Naive thymus-derived CD4-positive, alpha-beta T cell (primary cell): ENCODE measurements at regions not wholly inside any gene's neighbourhood (a gene's known extent, or its start where the extent isn't known, plus 50 kb on each side); places are given as distances from the start of the nearest gene placed in this dataset.

Source experiments
- ATAC-seq: fragments of 150-1000 bp; cut with Tn5 transposase; 2 replicates; pipeline ENCODE4 v1.10.0; 2021; ENCODE audit warnings: mild to moderate bottlenecking, moderate library complexity
- CTCF ChIA-PET: fragments of 350-600 bp; sonication (Branson Sonifier 250); formaldehyde crosslinking; loops from one replicate; lab custom pipeline; 2021; ENCODE audit warnings: antibody characterized with exemption; lab: Charles Lee
- POLR2A ChIA-PET: fragments of 350-600 bp; sonication (Branson Sonifier 250); formaldehyde crosslinking; loops from one replicate; lab custom pipeline; 2021; ENCODE audit warnings: antibody characterized with exemption, inconsistent platforms; lab: Charles Lee
- DNase-seq, 9 donors: peaks; one replicate each; pipeline versions ENCODE4 v3.0.0 to v3.0.0-alpha.2; 2020 to 2022; ENCODE audit warnings: mixed read lengths in 1 of 9
- H3K27ac ChIP-seq: one replicate; pipeline ENCODE4 v1.7.0; 2013; ENCODE audit warnings: mild to moderate bottlenecking, low read depth, low read length, moderate library complexity
- H3K27me3 ChIP-seq, 2 donors: one replicate each; pipeline ENCODE4 v1.7.0; 2013; ENCODE audit warnings: low read length in 2 of 2, mild to moderate bottlenecking in 2 of 2, moderate library complexity in 2 of 2; ENCODE audit not compliant: control insufficient read depth in 2 of 2, insufficient read depth in 2 of 2
- H3K36me3 ChIP-seq, 3 experiments: 1 replicate in 2 of 3; 2 replicates in 1 of 3; pipeline ENCODE4 v1.7.0; 2013; ENCODE audit warnings: low read length in 3 of 3, mild to moderate bottlenecking in 3 of 3, moderate library complexity in 1 of 3; ENCODE audit not compliant: insufficient read depth in 3 of 3, control insufficient read depth in 2 of 3
- H3K4me1 ChIP-seq, 2 donors: one replicate each; pipeline ENCODE4 v1.7.0; 2013; ENCODE audit warnings: low read length in 2 of 2, mild to moderate bottlenecking in 2 of 2, moderate library complexity in 1 of 2; ENCODE audit not compliant: control insufficient read depth in 2 of 2, insufficient read depth in 2 of 2
- H3K4me3 ChIP-seq: 2 replicates; pipeline ENCODE4 v1.7.0; 2013; ENCODE audit warnings: mild to moderate bottlenecking, low read length
- H3K9me3 ChIP-seq, 3 experiments: 1 replicate in 2 of 3; 2 replicates in 1 of 3; pipeline ENCODE4 v1.7.0; 2013; ENCODE audit warnings: low read length in 3 of 3; ENCODE audit not compliant: control insufficient read depth in 2 of 3
- H3K27ac Mint-ChIP-seq, 9 donors: one replicate each; pipeline ENCODE4 v1.8.0; 2020 to 2022; ENCODE audit warnings: mixed read lengths in 9 of 9, mild to moderate bottlenecking in 8 of 9, moderate library complexity in 5 of 9, inconsistent platforms in 2 of 9
- H3K27me3 Mint-ChIP-seq, 5 donors: one replicate each; pipeline ENCODE4 v1.8.0; 2021 to 2022; ENCODE audit warnings: mixed read lengths in 5 of 5, mild to moderate bottlenecking in 1 of 5
- H3K36me3 Mint-ChIP-seq, 5 donors: one replicate each; pipeline ENCODE4 v1.8.0; 2020 to 2022; ENCODE audit warnings: mixed read lengths in 5 of 5, mild to moderate bottlenecking in 3 of 5, inconsistent platforms in 1 of 5
- H3K4me1 Mint-ChIP-seq, 7 donors: one replicate each; pipeline ENCODE4 v1.8.0; 2020 to 2022; ENCODE audit warnings: mixed read lengths in 7 of 7, mild to moderate bottlenecking in 3 of 7, inconsistent platforms in 1 of 7
- H3K4me3 Mint-ChIP-seq, 10 donors: one replicate each; pipeline ENCODE4 v1.8.0; 2020 to 2022; ENCODE audit warnings: mild to moderate bottlenecking in 10 of 10, mixed read lengths in 10 of 10, moderate library complexity in 6 of 10, inconsistent platforms in 2 of 10
- H3K9me3 Mint-ChIP-seq, 11 donors: one replicate each; pipeline ENCODE4 v1.8.0; 2020 to 2022; ENCODE audit warnings: mixed read lengths in 11 of 11, mild to moderate bottlenecking in 4 of 11, inconsistent platforms in 1 of 11, moderate library complexity in 1 of 11
- intact Hi-C, 2 donors: fragments of 100-400 bp; cut with micrococcal nuclease; formaldehyde crosslinking; loops; one replicate each; pipeline ENCODE4 v1.15.1; 2023

- H3K9me3 ChIP-seq, result no peaks in the 10 kb centered on the region
- Mint-ChIP-seq H3K27ac (no peak overlapping the region), H3K4me1 (no peaks in the 10 kb centered on the region), H3K9me3 (peaks cover 0 to 10% (median 4%) of the 10 kb centered on the region in 11 donors), H3K27me3 (no peaks in the 10 kb centered on the region), H3K36me3 (no peaks in the 10 kb centered on the region), H3K4me3 (no peak overlapping the region)
- DNase-seq, result no peak
- no peak overlapping the region for H3K4me3 ChIP-seq
- ATAC-seq, result no peak
- POLR2A ChIA-PET, result no interaction called here
- no peaks in the 10 kb centered on the region for H3K36me3 ChIP-seq
- H3K27ac ChIP-seq, result no peak overlapping the region
- CTCF ChIA-PET, result no interaction called here
- intact Hi-C loops, result no loop called here
- no peaks in the 10 kb centered on the region for H3K27me3 ChIP-seq
- H3K4me1 ChIP-seq, result no peaks in the 10 kb centered on the region
Observed at GRCh38 chr17:52957411-52957810, 798.9 kb upstream of the CA10 start.

- no peak overlapping the region for H3K27ac Mint-ChIP-seq
- DNase-seq (no peak), ATAC-seq (no peak)
- no peak overlapping the region for H3K4me3 Mint-ChIP-seq
- peaks cover 0 to 16% (median 5%) of the 10 kb centered on the region in 11 donors for H3K9me3 Mint-ChIP-seq
- H3K27me3 ChIP-seq, result no peaks in the 10 kb centered on the region
- H3K4me1 ChIP-seq, result no peaks in the 10 kb centered on the region
- CTCF ChIA-PET, result no interaction called here
- H3K27me3 Mint-ChIP-seq, result no peaks in the 10 kb centered on the region
- no peak overlapping the region for H3K27ac ChIP-seq
- H3K4me1 Mint-ChIP-seq, result no peaks in the 10 kb centered on the region
- H3K4me3 ChIP-seq, result no peak overlapping the region
- H3K36me3 ChIP-seq, result no peaks in the 10 kb centered on the region
- H3K9me3 ChIP-seq, result no peaks in the 10 kb centered on the region
- no peaks in the 10 kb centered on the region for H3K36me3 Mint-ChIP-seq
- POLR2A ChIA-PET, result no interaction called here
- intact Hi-C loops, result no loop called here
Observed at GRCh38 chr17:52947418-52947817, 788.9 kb upstream of the CA10 start.

- Histone ChIP-seq H3K27ac (no peak overlapping the region), H3K36me3 (no peaks in the 10 kb centered on the region), H3K9me3 (peaks cover 0 to 8% (median 0%) of the 10 kb centered on the region in 3 experiments), H3K27me3 (no peaks in the 10 kb centered on the region), H3K4me1 (no peaks in the 10 kb centered on the region), H3K4me3 (no peak overlapping the region)
- intact Hi-C loops, result no loop called here
- Mint-ChIP-seq H3K27me3 (no peaks in the 10 kb centered on the region), H3K27ac (no peak overlapping the region), H3K9me3 (peaks cover 11 to 48% (median 24%) of the 10 kb centered on the region in 11 donors), H3K4me1 (no peaks in the 10 kb centered on the region), H3K36me3 (peaks cover 0 to 9% (median 0%) of the 10 kb centered on the region in 5 donors), H3K4me3 (no peak overlapping the region)
- POLR2A ChIA-PET, result no interaction called here
- DNase-seq (no peak), ATAC-seq (no peak)
- CTCF ChIA-PET, result no interaction called here
Observed at GRCh38 chr17:52938623-52939230, 780.2 kb upstream of the CA10 start.

- Histone ChIP-seq H3K27ac (no peak overlapping the region), H3K4me3 (no peak overlapping the region), H3K4me1 (no peaks in the 10 kb centered on the region), H3K36me3 (no peaks in the 10 kb centered on the region), H3K9me3 (no peaks in the 10 kb centered on the region), H3K27me3 (no peaks in the 10 kb centered on the region)
- intact Hi-C loops, result no loop called here
- H3K36me3 Mint-ChIP-seq, result no peaks in the 10 kb centered on the region
- peaks cover 0 to 15% (median 5%) of the 10 kb centered on the region in 11 donors for H3K9me3 Mint-ChIP-seq
- no peak overlapping the region for H3K27ac Mint-ChIP-seq
- H3K4me1 Mint-ChIP-seq, result no peaks in the 10 kb centered on the region
- no peak for DNase-seq
- H3K27me3 Mint-ChIP-seq, result no peaks in the 10 kb centered on the region
- ChIA-PET CTCF (no interaction called here), POLR2A (no interaction called here)
- ATAC-seq, result no peak
- H3K4me3 Mint-ChIP-seq, result no peak overlapping the region
Observed at GRCh38 chr17:52930581-52930980, 772.1 kb upstream of the CA10 start.

- Histone ChIP-seq H3K4me3 (no peak overlapping the region), H3K9me3 (no peaks in the 10 kb centered on the region), H3K36me3 (no peaks in the 10 kb centered on the region), H3K4me1 (no peaks in the 10 kb centered on the region), H3K27ac (no peak overlapping the region), H3K27me3 (no peaks in the 10 kb centered on the region)
- no peak overlapping the region for H3K4me3 Mint-ChIP-seq
- CTCF ChIA-PET, result no interaction called here
- H3K27ac Mint-ChIP-seq, result no peak overlapping the region
- H3K36me3 Mint-ChIP-seq, result no peaks in the 10 kb centered on the region
- no peaks in the 10 kb centered on the region for H3K4me1 Mint-ChIP-seq
- ATAC-seq, result no peak
- peaks cover 0 to 10% (median 3%) of the 10 kb centered on the region in 11 donors for H3K9me3 Mint-ChIP-seq
- DNase-seq, result no peak
- no peaks in the 10 kb centered on the region for H3K27me3 Mint-ChIP-seq
- POLR2A ChIA-PET, result interaction anchor here (0.5 kb wide), 1 partner anchor 50 kb away, joined by 3 read pairs; no protein-coding TSS in a partner anchor
- intact Hi-C loops, result no loop called here
Observed at GRCh38 chr17:52930145-52930544, 771.6 kb upstream of the CA10 start.

- H3K4me1 Mint-ChIP-seq, result no peaks in the 10 kb centered on the region
Observed at GRCh38 chr17:52923658-52924057, 765.1 kb upstream of the CA10 start.

GRCh38 chr17:52899235-52899634 lies 740.7 kb upstream of the CA10 start:
- peaks cover 0 to 6% (median 2%) of the 10 kb centered on the region in 11 donors for H3K9me3 Mint-ChIP-seq
- ATAC-seq (no peak), DNase-seq (no peak)
- intact Hi-C loops, result no loop called here
- H3K4me1 Mint-ChIP-seq, result no peaks in the 10 kb centered on the region
- ChIA-PET POLR2A (no interaction called here), CTCF (no interaction called here)
- no peaks in the 10 kb centered on the region for H3K4me1 ChIP-seq
- H3K36me3 ChIP-seq, result no peaks in the 10 kb centered on the region
- no peak overlapping the region for H3K27ac Mint-ChIP-seq
- H3K4me3 Mint-ChIP-seq, result no peak overlapping the region
- H3K27me3 ChIP-seq, result no peaks in the 10 kb centered on the region
- no peak overlapping the region for H3K4me3 ChIP-seq
- no peaks in the 10 kb centered on the region for H3K9me3 ChIP-seq
- H3K27ac ChIP-seq, result no peak overlapping the region
- no peaks in the 10 kb centered on the region for H3K36me3 Mint-ChIP-seq
- H3K27me3 Mint-ChIP-seq, result no peaks in the 10 kb centered on the region

More at GRCh38 chr17:52923658-52924057, 765.1 kb upstream of the CA10 start:
- no peak overlapping the region for H3K4me3 ChIP-seq
- ATAC-seq, result no peak
- Mint-ChIP-seq H3K27ac (no peak overlapping the region), H3K9me3 (peaks cover 0 to 8% (median 0%) of the 10 kb centered on the region in 11 donors), H3K36me3 (no peaks in the 10 kb centered on the region), H3K4me3 (no peak overlapping the region), H3K27me3 (no peaks in the 10 kb centered on the region)
- intact Hi-C loops, result no loop called here
- H3K27me3 ChIP-seq, result no peaks in the 10 kb centered on the region
- no peaks in the 10 kb centered on the region for H3K4me1 ChIP-seq
- H3K36me3 ChIP-seq, result no peaks in the 10 kb centered on the region
- no peak overlapping the region for H3K27ac ChIP-seq
- H3K9me3 ChIP-seq, result no peaks in the 10 kb centered on the region
- ChIA-PET POLR2A (no interaction called here), CTCF (no interaction called here)
- DNase-seq, result no peak
